IPS-20b (cell line): ENCODE measurements at regions not wholly inside any gene's neighbourhood (a gene's known extent, or its start where the extent isn't known, plus 50 kb on each side); places are given as distances from the start of the nearest gene placed in this dataset.

ENCODE experiments used
- H3K27ac ChIP-seq: one replicate; pipeline ENCODE4 v1.5.1; 2013; ENCODE audit warnings: low read length
- H3K27me3 ChIP-seq: 2 replicates; pipeline ENCODE4 v1.6.1; 2013; ENCODE audit warnings: mild to moderate bottlenecking, low read length, inconsistent platforms; ENCODE audit not compliant: insufficient read depth
- H3K36me3 ChIP-seq: 2 replicates; pipeline ENCODE4 v1.6.1; 2013; ENCODE audit warnings: low read depth, mild to moderate bottlenecking, inconsistent platforms, low read length, moderate library complexity; ENCODE audit not compliant: insufficient read depth
- H3K4me1 ChIP-seq: 2 replicates; pipeline ENCODE4 v1.6.1; 2013; ENCODE audit warnings: mild to moderate bottlenecking, control low read depth, inconsistent platforms, low read length, moderate library complexity; ENCODE audit not compliant: insufficient read depth
- H3K4me3 ChIP-seq: 2 replicates; pipeline ENCODE4 v1.5.1; 2013; ENCODE audit warnings: mild to moderate bottlenecking, low read length, inconsistent platforms
- H3K9ac ChIP-seq: 2 replicates; pipeline ENCODE4 v1.6.1; 2013; ENCODE audit warnings: low read depth, mild to moderate bottlenecking, inconsistent platforms, low read length, moderate library complexity
- H3K9me3 ChIP-seq: 2 replicates; pipeline ENCODE4 v1.6.1; 2013; ENCODE audit warnings: mild to moderate bottlenecking, low read depth, low read length, inconsistent platforms; ENCODE audit not compliant: insufficient read depth

DNA sequence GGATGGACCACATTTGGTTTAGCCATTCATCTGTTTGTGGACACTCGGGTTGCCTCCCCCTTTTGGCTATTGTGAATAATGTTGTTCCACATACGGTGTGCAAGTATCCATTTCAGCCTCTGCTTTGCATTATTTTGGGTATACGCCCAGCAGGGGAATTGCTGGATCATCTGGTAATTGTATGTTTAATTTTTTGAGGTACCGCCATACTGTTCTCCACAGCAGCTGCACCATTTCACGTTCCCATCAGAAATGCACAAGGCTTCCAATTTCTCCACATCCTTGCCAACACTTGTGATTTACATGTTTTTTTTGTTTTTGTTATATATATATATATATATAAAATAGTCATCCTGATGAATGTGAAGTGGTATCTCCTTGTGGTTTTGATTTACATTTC is 54.6 kb upstream of the TWIST2 start:
- Histone ChIP-seq H3K27me3 (no peaks in the 10 kb centered on the region), H3K4me3 (no peak overlapping the region), H3K4me1 (no peaks in the 10 kb centered on the region), H3K9me3 (no peaks in the 10 kb centered on the region), H3K9ac (no peak overlapping the region), H3K27ac (no peak overlapping the region), H3K36me3 (no peaks in the 10 kb centered on the region)

- H3K27me3 ChIP-seq = no peaks in the 10 kb centered on the region
- H3K27ac ChIP-seq = no peak overlapping the region
- H3K36me3 ChIP-seq = no peaks in the 10 kb centered on the region
- H3K4me3 ChIP-seq = no peak overlapping the region
- H3K9me3 ChIP-seq = no peaks in the 10 kb centered on the region
- H3K9ac ChIP-seq = no peak overlapping the region
- H3K4me1 ChIP-seq = no peaks in the 10 kb centered on the region
Observed at GRCh38 chr2:238793801-238794449, 54.0 kb upstream of the TWIST2 start.

DNA sequence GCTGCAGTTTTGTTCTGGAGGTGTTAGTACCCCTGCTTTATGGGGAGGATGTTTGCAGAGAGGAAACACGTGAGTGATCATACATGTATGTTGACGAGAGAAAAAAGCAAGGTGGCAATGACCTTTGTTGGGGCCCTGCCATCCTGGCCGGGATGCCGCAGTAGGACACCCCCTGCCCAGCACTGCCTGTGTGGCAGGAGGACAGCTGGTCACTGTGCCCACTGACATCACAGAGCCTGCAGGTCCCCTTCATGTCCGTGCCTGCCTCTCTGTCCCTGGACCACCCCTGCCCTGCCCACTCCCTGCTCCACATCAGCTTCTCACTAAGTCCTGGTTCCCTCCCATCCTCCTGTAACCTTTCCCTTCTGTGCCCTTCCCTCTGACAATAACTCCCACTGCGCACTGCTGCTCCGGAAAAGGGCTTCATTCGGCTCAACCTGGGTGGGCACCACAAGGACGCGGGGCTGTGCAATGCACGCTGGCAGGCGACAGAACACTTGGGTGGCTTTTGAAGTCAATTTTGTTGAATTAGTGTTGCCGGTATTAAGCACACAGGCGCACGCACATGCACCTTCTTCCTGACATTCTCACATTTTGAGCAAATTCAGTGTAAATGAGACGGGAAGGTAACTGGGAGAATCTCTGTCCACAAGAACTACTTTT is 51.5 kb upstream of the TWIST2 start:
- no peak overlapping the region for H3K9ac ChIP-seq
- H3K27ac ChIP-seq = no peak overlapping the region
- H3K27me3 ChIP-seq = no peaks in the 10 kb centered on the region
- no peaks in the 10 kb centered on the region for H3K36me3 ChIP-seq
- H3K4me1 ChIP-seq = no peaks in the 10 kb centered on the region
- no peaks in the 10 kb centered on the region for H3K9me3 ChIP-seq
- H3K4me3 ChIP-seq = no peak overlapping the region

DNA sequence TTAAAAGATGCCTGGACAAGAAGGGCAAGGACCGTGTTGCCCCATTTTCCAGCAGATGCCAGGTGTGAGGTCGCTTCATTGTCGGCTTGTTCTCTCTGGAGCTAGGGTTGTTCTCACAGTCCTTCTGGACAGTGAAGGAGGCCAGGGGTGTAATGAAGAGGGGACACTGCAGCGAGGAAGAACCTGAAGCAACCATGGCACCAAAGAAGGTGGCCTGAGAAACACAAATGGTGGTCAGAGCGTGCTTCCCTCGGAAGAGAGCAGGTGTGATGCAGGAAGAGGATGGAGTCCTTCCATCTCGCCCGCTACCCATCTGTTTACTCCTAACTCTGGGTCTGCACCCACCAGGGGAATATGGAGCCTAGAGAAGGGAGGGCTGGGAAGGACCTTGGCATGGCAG is 50.3 kb upstream of the TWIST2 start:
- Histone ChIP-seq H3K9me3 (no peaks in the 10 kb centered on the region), H3K4me1 (no peaks in the 10 kb centered on the region), H3K27ac (no peak overlapping the region), H3K27me3 (no peaks in the 10 kb centered on the region), H3K4me3 (no peak overlapping the region), H3K36me3 (no peaks in the 10 kb centered on the region), H3K9ac (no peak overlapping the region)
